HL-60 (cell line): ENCODE measurements at regions not wholly inside any gene's neighbourhood (a gene's known extent, or its start where the extent isn't known, plus 50 kb on each side); places are given as distances from the start of the nearest gene placed in this dataset.

Source experiments
- POLR2AphosphoS5 ChIP-seq: IDR thresholded peaks from 2 replicates; pipeline ENCODE4 v1.6.1; 2012; ENCODE audit warnings: low read depth
- TF ChIP-seq, protein P1 (sequence below): IDR thresholded peaks from one replicate; pipeline ENCODE4 v1.5.1; 2011; ENCODE audit warnings: low read length, control low read depth, inconsistent platforms; ENCODE audit not compliant: insufficient read depth

DNA sequence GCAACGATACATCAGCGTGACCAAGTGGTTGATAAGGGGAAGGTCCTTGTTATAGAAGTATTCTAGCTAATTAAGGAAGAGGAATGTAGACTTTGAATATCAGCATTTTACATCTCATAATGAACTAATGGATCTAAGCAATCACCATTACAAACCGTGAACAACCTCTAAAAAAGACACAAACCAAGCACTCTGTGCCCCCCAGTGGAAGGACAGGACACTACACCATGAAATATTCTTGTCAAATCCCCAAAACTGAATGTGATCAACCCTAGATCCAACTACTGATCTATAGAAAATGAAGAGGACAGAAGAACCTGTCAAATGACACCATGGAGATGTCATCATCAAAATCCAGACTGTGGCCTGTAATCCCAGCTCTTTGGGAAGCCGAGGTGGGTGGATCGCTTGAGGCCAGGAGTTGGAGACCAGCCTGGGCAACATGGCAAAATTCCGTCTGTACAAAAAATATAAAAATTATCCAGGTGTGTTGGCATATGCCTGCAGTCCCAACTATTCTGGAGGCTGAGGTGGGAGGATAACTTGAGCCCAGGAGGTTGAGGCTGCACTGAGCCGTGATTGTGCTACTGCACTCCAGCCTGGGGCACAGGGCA, 111.3 kb upstream of the CARD11 start:
- no peak for TF ChIP-seq POLR2AphosphoS5
- TF ChIP-seq, protein P1, sequence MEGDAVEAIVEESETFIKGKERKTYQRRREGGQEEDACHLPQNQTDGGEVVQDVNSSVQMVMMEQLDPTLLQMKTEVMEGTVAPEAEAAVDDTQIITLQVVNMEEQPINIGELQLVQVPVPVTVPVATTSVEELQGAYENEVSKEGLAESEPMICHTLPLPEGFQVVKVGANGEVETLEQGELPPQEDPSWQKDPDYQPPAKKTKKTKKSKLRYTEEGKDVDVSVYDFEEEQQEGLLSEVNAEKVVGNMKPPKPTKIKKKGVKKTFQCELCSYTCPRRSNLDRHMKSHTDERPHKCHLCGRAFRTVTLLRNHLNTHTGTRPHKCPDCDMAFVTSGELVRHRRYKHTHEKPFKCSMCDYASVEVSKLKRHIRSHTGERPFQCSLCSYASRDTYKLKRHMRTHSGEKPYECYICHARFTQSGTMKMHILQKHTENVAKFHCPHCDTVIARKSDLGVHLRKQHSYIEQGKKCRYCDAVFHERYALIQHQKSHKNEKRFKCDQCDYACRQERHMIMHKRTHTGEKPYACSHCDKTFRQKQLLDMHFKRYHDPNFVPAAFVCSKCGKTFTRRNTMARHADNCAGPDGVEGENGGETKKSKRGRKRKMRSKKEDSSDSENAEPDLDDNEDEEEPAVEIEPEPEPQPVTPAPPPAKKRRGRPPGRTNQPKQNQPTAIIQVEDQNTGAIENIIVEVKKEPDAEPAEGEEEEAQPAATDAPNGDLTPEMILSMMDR: peak; percentile 42
